Mesenchymal stem cell (in vitro differentiated cells and primary cell): ENCODE measurements at regions not wholly inside any gene's neighbourhood (a gene's known extent, or its start where the extent isn't known, plus 50 kb on each side); places are given as distances from the start of the nearest gene placed in this dataset.

ENCODE experiments used
- DNase-seq: peaks from one replicate; pipeline ENCODE4 v3.0.0-alpha.2; 2013
- H2AFZ ChIP-seq: one replicate; pipeline ENCODE4 v1.6.1; 2013; ENCODE audit warnings: low read depth, mild to moderate bottlenecking, control low read depth, inconsistent platforms, low read length, moderate library complexity
- H2AK5ac ChIP-seq: 2 replicates; pipeline ENCODE4 v1.6.1; 2013; ENCODE audit warnings: low read length, moderate library complexity, mild to moderate bottlenecking, inconsistent platforms; ENCODE audit not compliant: severe bottlenecking
- H2BK120ac ChIP-seq: one replicate; pipeline ENCODE4 v1.6.1; 2013; ENCODE audit warnings: low read depth, mild to moderate bottlenecking, inconsistent platforms, low read length, moderate library complexity
- H2BK12ac ChIP-seq, 2 experiments: one replicate each; pipeline ENCODE4 v1.6.1; 2013; ENCODE audit warnings: inconsistent platforms in 2 of 2, low read length in 2 of 2, mild to moderate bottlenecking in 2 of 2, moderate library complexity in 2 of 2, control low read depth in 1 of 2
- H2BK15ac ChIP-seq: one replicate; pipeline ENCODE4 v1.6.1; 2013; ENCODE audit warnings: mild to moderate bottlenecking, low read depth, inconsistent platforms; ENCODE audit not compliant: poor library complexity, severe bottlenecking
- H2BK5ac ChIP-seq: 2 replicates; pipeline ENCODE4 v1.6.1; 2013; ENCODE audit warnings: low read depth, mild to moderate bottlenecking, low read length, control low read depth, inconsistent platforms; ENCODE audit not compliant: poor library complexity, severe bottlenecking
- H3K14ac ChIP-seq, 2 experiments: one replicate each; pipeline ENCODE4 v1.6.1; 2013; ENCODE audit warnings: inconsistent platforms in 2 of 2, low read length in 2 of 2, control low read depth in 1 of 2, mild to moderate bottlenecking in 1 of 2, moderate library complexity in 1 of 2
- H3K18ac ChIP-seq, 2 experiments: one replicate each; pipeline ENCODE4 v1.6.1; 2013; ENCODE audit warnings: inconsistent platforms in 2 of 2, low read length in 2 of 2, control low read depth in 1 of 2, low read depth in 1 of 2, mild to moderate bottlenecking in 1 of 2
- H3K23ac ChIP-seq, 2 experiments: one replicate each; pipeline ENCODE4 v1.6.1; 2013; ENCODE audit warnings: inconsistent platforms in 2 of 2, low read length in 2 of 2, mild to moderate bottlenecking in 2 of 2, moderate library complexity in 2 of 2, control low read depth in 1 of 2
- H3K27ac ChIP-seq: 2 replicates; pipeline ENCODE4 v1.5.1; 2013; ENCODE audit warnings: mild to moderate bottlenecking, moderate library complexity, low read length, control low read depth, inconsistent platforms; ENCODE audit not compliant: poor library complexity, severe bottlenecking
- H3K27me3 ChIP-seq, 2 experiments: 2 replicates each; pipeline versions ENCODE4 v1.6.1 to v1.7.0; 2013; ENCODE audit warnings: low read length in 2 of 2, mild to moderate bottlenecking in 2 of 2, moderate library complexity in 2 of 2, control low read depth in 1 of 2, inconsistent platforms in 1 of 2; ENCODE audit not compliant: control insufficient read depth in 1 of 2, insufficient read depth in 1 of 2
- H3K36me3 ChIP-seq, 2 experiments: 2 replicates each; pipeline versions ENCODE4 v1.6.1 to v1.7.0; 2013; ENCODE audit warnings: low read length in 2 of 2, control low read depth in 1 of 2, inconsistent platforms in 1 of 2, low read depth in 1 of 2, mild to moderate bottlenecking in 1 of 2; ENCODE audit not compliant: insufficient read depth in 2 of 2, control insufficient read depth in 1 of 2
- H3K4ac ChIP-seq, 2 experiments: one replicate each; pipeline ENCODE4 v1.6.1; 2013; ENCODE audit warnings: inconsistent platforms in 2 of 2, low read length in 2 of 2, mild to moderate bottlenecking in 2 of 2, moderate library complexity in 2 of 2, control low read depth in 1 of 2, low read depth in 1 of 2
- H3K4me1 ChIP-seq: 2 replicates; pipeline ENCODE4 v1.6.1; 2013; ENCODE audit warnings: low read depth, low read length, control low read depth; ENCODE audit not compliant: control insufficient read depth, insufficient read depth
- H3K4me2 ChIP-seq: 2 replicates; pipeline ENCODE4 v1.6.1; 2013; ENCODE audit warnings: low read length, mild to moderate bottlenecking, inconsistent platforms; ENCODE audit not compliant: poor library complexity, severe bottlenecking
- H3K4me3 ChIP-seq, 2 experiments: 2 replicates each; pipeline versions ENCODE4 v1.5.1 to v1.7.0; 2013; ENCODE audit warnings: low read length in 2 of 2, mild to moderate bottlenecking in 2 of 2, control low read depth in 1 of 2, low read depth in 1 of 2; ENCODE audit not compliant: insufficient read depth in 1 of 2
- H3K79me1 ChIP-seq: replicated peaks from 2 replicates; pipeline ENCODE4 v1.6.1; 2013; ENCODE audit warnings: mild to moderate bottlenecking, control low read depth, low read length, inconsistent platforms; ENCODE audit not compliant: poor library complexity, severe bottlenecking
- H3K9ac ChIP-seq: 2 replicates; pipeline ENCODE4 v1.7.0; 2013; ENCODE audit warnings: mild to moderate bottlenecking, low read length, moderate library complexity
- H3K9me3 ChIP-seq: 2 replicates; pipeline ENCODE4 v1.7.0; 2013; ENCODE audit warnings: mild to moderate bottlenecking, low read length; ENCODE audit not compliant: control insufficient read depth
- H4K8ac ChIP-seq: one replicate; pipeline ENCODE4 v1.6.1; 2013; ENCODE audit warnings: inconsistent platforms, mild to moderate bottlenecking, low read length, moderate library complexity
- H4K91ac ChIP-seq: one replicate; pipeline ENCODE4 v1.6.1; 2013; ENCODE audit warnings: mild to moderate bottlenecking, low read length, inconsistent platforms
- whole genome bisulfite sequencing: methylation state at CpG from one replicate; pipeline ENCODE4 v1.1.7; 2013; ENCODE audit warnings: mixed read lengths; 5-methylcytosine and 5-hydroxymethylcytosine counted together

DNA sequence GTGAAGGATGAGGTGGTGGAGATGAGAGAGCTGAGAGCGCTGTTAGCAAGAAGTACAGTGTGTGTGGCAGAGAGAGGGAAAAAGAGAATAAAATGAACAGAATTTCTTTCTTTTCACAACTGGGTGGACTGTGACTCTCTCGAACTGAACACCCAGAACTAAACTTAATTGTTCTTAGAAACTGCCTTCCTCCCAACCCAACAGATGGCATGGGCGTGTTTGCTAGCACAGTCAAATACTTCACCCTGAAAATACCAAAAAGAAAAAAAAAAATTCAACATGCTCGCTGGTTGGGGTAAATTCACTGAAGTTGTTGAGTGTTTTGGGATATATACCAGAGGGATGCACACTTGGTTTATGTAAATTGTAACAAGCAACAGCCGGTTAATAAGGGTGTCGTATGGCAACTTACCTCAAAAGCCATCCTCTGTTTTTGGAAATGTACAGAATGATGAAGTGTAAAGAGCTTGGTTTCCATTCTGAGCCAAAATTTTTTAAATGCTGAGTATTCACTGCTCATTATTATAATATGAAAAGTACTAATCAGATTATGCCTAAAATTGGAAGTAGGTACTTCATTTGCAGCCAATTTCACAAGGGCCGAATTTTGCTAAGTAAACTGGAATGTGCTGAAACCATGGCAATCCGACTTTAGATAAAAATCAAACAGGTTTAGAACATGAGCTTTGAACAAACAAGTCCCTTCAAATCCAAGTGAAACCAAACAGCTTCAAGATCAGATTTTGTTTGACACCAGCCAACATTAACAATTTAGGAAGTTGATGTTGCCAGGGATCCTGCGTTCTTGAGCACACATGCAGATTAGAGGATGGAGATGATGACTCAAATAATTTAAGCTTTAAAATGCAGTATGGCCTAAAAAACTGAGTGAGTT, 115.8 kb downstream of the ZIC5 start:
- Histone ChIP-seq H2AFZ (no peak overlapping the region), H3K9me3 (no peaks in the 10 kb centered on the region), H2BK15ac (no peak overlapping the region), H3K4me2 (no peak overlapping the region), H3K36me3 (no peaks in the 10 kb centered on the region), H4K8ac (no peak overlapping the region), H3K4me1 (no peaks in the 10 kb centered on the region), H3K4me3 (no peak overlapping the region), H3K14ac (no peak overlapping the region), H3K18ac (no peak overlapping the region), H2AK5ac (no peak overlapping the region), H3K79me1 (no peaks in the 10 kb centered on the region), H3K27me3 (no peaks in the 10 kb centered on the region), H3K4ac (no peak overlapping the region), H3K23ac (no peak overlapping the region), H2BK5ac (no peak overlapping the region), H3K9ac (no peak overlapping the region), H4K91ac (no peak overlapping the region), H2BK12ac (no peak overlapping the region), H3K27ac (no peak overlapping the region), H2BK120ac (no peak overlapping the region)
- DNase-seq, result no peak
- 82% methylated on average over 7 of the region's 9 CpGs for WGBS

DNA sequence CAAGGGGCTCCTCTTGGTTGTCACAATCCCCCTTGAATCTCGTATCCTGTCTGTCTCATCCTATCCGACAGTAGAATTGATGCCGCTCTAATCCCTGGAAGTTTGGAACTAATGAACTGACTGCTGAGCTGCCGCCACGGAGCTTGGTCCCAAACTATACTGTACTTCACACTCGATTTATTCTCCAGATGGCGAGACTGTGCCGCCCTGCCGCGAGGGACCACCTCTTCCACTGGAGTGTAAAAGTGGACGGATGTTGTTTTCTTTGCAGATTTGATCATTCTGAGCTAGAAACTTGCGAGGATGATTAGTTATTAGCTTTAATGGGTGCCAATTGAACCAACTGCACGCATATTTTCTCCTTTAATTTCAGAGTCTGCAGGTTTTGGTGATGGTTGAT, 117.2 kb downstream of the ZIC5 start:
- Histone ChIP-seq H4K8ac (no peak overlapping the region), H3K4ac (no peak overlapping the region), H3K14ac (no peak overlapping the region), H2BK120ac (no peak overlapping the region), H3K79me1 (no peaks in the 10 kb centered on the region), H2BK15ac (no peak overlapping the region), H2BK12ac (no peak overlapping the region), H2BK5ac (no peak overlapping the region), H3K36me3 (no peaks in the 10 kb centered on the region), H3K9ac (no peak overlapping the region), H3K9me3 (no peaks in the 10 kb centered on the region), H3K27ac (no peak overlapping the region), H3K4me3 (no peak overlapping the region), H3K27me3 (no peaks in the 10 kb centered on the region), H3K4me2 (no peak overlapping the region), H3K23ac (no peak overlapping the region), H3K4me1 (no peaks in the 10 kb centered on the region), H2AFZ (no peak overlapping the region), H4K91ac (no peak overlapping the region), H3K18ac (no peak overlapping the region), H2AK5ac (no peak overlapping the region)
- 86% methylated on average over 13 of the region's 13 CpGs for WGBS
- no peak for DNase-seq

DNA sequence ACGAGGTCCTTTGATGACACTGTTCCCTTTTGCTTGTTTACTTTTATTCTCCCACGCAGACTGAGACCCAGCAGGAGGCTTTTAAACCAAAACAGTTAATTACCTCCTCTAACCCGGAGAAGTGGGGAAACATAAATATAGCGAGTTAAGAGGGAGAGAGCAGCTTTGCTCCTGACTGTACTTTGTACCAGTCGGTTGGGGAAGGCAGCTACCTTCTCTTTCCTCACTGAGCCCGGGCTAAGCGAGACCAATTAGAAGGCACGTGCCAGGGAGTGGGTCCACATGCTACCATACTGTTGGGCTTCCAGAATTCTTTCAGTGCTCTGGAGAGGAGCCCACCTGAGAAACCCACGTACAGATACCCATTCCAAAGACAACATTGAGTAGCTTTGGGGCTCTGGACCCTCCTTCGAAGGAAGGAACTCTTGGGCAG, 124.2 kb downstream of the ZIC5 start:
- H2BK120ac ChIP-seq, result no peak overlapping the region
- H2AFZ ChIP-seq, result no peak overlapping the region
- H3K27me3 ChIP-seq, result peaks cover 6 to 15% of the 10 kb centered on the region in 2 experiments
- no peak overlapping the region for H4K91ac ChIP-seq
- no peak overlapping the region for H3K4ac ChIP-seq
- no peak overlapping the region for H3K27ac ChIP-seq
- H3K14ac ChIP-seq, result no peak overlapping the region
- no peaks in the 10 kb centered on the region for H3K36me3 ChIP-seq
- 54% methylated on average over 9 of the region's 10 CpGs for whole genome bisulfite sequencing
- no peak overlapping the region for H2AK5ac ChIP-seq
- DNase-seq, result no peak
- H3K4me2 ChIP-seq, result no peak overlapping the region
- H3K9ac ChIP-seq, result no peak overlapping the region
- H3K23ac ChIP-seq, result no peak overlapping the region
- no peak overlapping the region for H3K4me3 ChIP-seq
- H4K8ac ChIP-seq, result no peak overlapping the region
- H3K9me3 ChIP-seq, result no peaks in the 10 kb centered on the region
- no peaks in the 10 kb centered on the region for H3K79me1 ChIP-seq
- H2BK15ac ChIP-seq, result no peak overlapping the region
- no peaks in the 10 kb centered on the region for H3K4me1 ChIP-seq
- H2BK12ac ChIP-seq, result no peak overlapping the region
- H2BK5ac ChIP-seq, result no peak overlapping the region
- H3K18ac ChIP-seq, result no peak overlapping the region

DNA sequence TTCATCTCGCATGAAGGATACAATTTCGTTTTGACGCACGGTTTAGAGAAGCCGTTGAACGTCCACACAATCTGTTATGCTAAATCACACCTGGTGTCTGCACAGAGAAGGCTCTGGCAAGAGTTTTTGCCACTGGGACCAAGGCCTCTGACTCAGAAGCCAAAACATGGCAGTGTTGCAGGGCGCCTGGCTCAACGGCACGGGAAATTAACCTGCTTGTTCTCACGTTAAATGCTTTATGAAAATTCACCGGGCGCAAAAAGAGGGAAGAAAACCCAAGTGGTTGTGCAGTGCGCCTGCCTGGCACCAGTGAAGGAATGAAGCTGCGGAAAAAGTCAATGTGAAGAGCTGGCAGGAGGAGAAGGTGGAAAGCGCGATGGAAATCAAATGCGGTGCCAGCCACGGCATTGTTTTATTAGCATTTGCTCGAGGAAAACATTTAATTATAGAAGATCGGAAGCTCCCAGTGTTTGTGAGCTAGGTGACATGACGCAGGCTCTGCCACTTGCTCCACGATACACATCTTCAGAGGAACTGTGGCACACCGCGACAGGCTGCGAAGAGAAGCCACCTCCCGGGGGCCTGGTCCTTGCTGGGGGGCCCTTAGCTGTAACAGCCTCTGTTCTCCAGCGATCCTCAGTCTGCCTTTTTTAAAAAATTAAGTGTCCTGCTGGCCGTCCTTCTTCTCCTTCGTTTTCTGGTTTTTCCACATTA, 126.2 kb downstream of the ZIC5 start:
- H4K8ac ChIP-seq, result no peak overlapping the region
- H4K91ac ChIP-seq, result no peak overlapping the region
- no peak for DNase-seq
- no peak overlapping the region for H3K9ac ChIP-seq
- H3K4ac ChIP-seq, result no peak overlapping the region
- no peak overlapping the region for H3K27ac ChIP-seq
- H3K4me3 ChIP-seq, result no peak overlapping the region
- 93% methylated on average over 27 of the region's 29 CpGs for WGBS
- no peak overlapping the region for H3K4me2 ChIP-seq
- peaks cover 6 to 15% of the 10 kb centered on the region in 2 experiments for H3K27me3 ChIP-seq
- no peak overlapping the region for H2AFZ ChIP-seq
- H3K4me1 ChIP-seq, result no peaks in the 10 kb centered on the region
- H3K23ac ChIP-seq, result no peak overlapping the region
- H3K14ac ChIP-seq, result no peak overlapping the region
- H3K36me3 ChIP-seq, result no peaks in the 10 kb centered on the region
- H3K18ac ChIP-seq, result no peak overlapping the region
- H2AK5ac ChIP-seq, result no peak overlapping the region
- H2BK5ac ChIP-seq, result no peak overlapping the region
- H2BK12ac ChIP-seq, result no peak overlapping the region
- no peak overlapping the region for H2BK120ac ChIP-seq
- no peaks in the 10 kb centered on the region for H3K79me1 ChIP-seq
- H3K9me3 ChIP-seq, result no peaks in the 10 kb centered on the region
- no peak overlapping the region for H2BK15ac ChIP-seq
